ENCODE measurements at regions not wholly inside any gene's neighbourhood (a gene's known extent, or its start where the extent isn't known, plus 50 kb on each side); places are given as distances from the start of the nearest gene placed in this dataset.
A peak's percentile ranks its signal among the peaks of the same experiment; 100 is the strongest.

- no peak for DNase-seq
- ATAC-seq (ENCODE audit: poor library complexity): no peak
- intact Hi-C loops (cut with DNase I): no loop called here
Observed at GRCh38 chr4:60013464-60014184, 1186.5 kb upstream of the ADGRL3 start.

GRCh38 chr4:60016971-60017370 lies 1183.2 kb upstream of the ADGRL3 start:
- ATAC-seq (ENCODE audit: poor library complexity) (no peak), DNase-seq (no peak)
- intact Hi-C loops (cut with DNase I): no loop called here

GRCh38 chr4:60019180-60019579 lies 1180.9 kb upstream of the ADGRL3 start:
- intact Hi-C loops (cut with DNase I): no loop called here
- DNase-seq (no peak), ATAC-seq (ENCODE audit: poor library complexity) (no peak)

- DNase-seq: no peak
- intact Hi-C loops (cut with DNase I): no loop called here
- ATAC-seq (ENCODE audit: poor library complexity): peak; percentile 86
Observed at GRCh38 chr4:60019946-60020345, 1180.2 kb upstream of the ADGRL3 start.

- intact Hi-C loops (cut with DNase I): no loop called here
- DNase-seq (no peak), ATAC-seq (ENCODE audit: poor library complexity) (peak; percentile 75)
Observed at GRCh38 chr4:60020389-60020788, 1179.7 kb upstream of the ADGRL3 start.

GRCh38 chr4:60033826-60034225 lies 1166.3 kb upstream of the ADGRL3 start:
- no peak for DNase-seq
- no peak for ATAC-seq (ENCODE audit: poor library complexity)
- intact Hi-C loops (cut with DNase I): no loop called here

GRCh38 chr4:60034361-60034760 lies 1165.8 kb upstream of the ADGRL3 start:
- intact Hi-C loops (cut with DNase I): no loop called here
- no peak for DNase-seq
- ATAC-seq (ENCODE audit: poor library complexity): no peak

- DNase-seq (no peak), ATAC-seq (ENCODE audit: poor library complexity) (no peak)
- intact Hi-C loops (cut with DNase I): no loop called here
Observed at GRCh38 chr4:60039908-60040307, 1160.2 kb upstream of the ADGRL3 start.

GRCh38 chr4:60042231-60042652 lies 1157.9 kb upstream of the ADGRL3 start:
- ATAC-seq (ENCODE audit: poor library complexity) (no peak), DNase-seq (no peak)
- intact Hi-C loops (cut with DNase I): no loop called here

GRCh38 chr4:60042941-60043340 lies 1157.2 kb upstream of the ADGRL3 start:
- ATAC-seq (ENCODE audit: poor library complexity): no peak
- DNase-seq: no peak
- intact Hi-C loops (cut with DNase I): no loop called here

- intact Hi-C loops (cut with DNase I): no loop called here
- no peak for ATAC-seq (ENCODE audit: poor library complexity)
- no peak for DNase-seq
Observed at GRCh38 chr4:60078984-60079383, 1121.1 kb upstream of the ADGRL3 start.

GRCh38 chr4:60081839-60082238 lies 1118.3 kb upstream of the ADGRL3 start:
- DNase-seq (no peak), ATAC-seq (ENCODE audit: poor library complexity) (no peak)
- intact Hi-C loops (cut with DNase I): no loop called here

- DNase-seq (no peak), ATAC-seq (ENCODE audit: poor library complexity) (no peak)
- intact Hi-C loops (cut with DNase I): no loop called here
Observed at GRCh38 chr4:60088807-60089486, 1111.2 kb upstream of the ADGRL3 start.

- intact Hi-C loops (cut with DNase I): no loop called here
- ATAC-seq (ENCODE audit: poor library complexity) (no peak), DNase-seq (no peak)
Observed at GRCh38 chr4:60089546-60090273, 1110.4 kb upstream of the ADGRL3 start.

GRCh38 chr4:60096676-60097075 lies 1103.5 kb upstream of the ADGRL3 start:
- no peak for DNase-seq
- no peak for ATAC-seq (ENCODE audit: poor library complexity)
- intact Hi-C loops (cut with DNase I): no loop called here

- ATAC-seq (ENCODE audit: poor library complexity) (no peak), DNase-seq (no peak)
- intact Hi-C loops (cut with DNase I): no loop called here
Observed at GRCh38 chr4:60116592-60116991, 1083.5 kb upstream of the ADGRL3 start.

GRCh38 chr4:60117726-60118323 lies 1082.3 kb upstream of the ADGRL3 start:
- intact Hi-C loops (cut with DNase I): no loop called here
- DNase-seq (no peak), ATAC-seq (ENCODE audit: poor library complexity) (no peak)

GRCh38 chr4:60122820-60123219 lies 1077.3 kb upstream of the ADGRL3 start:
- ATAC-seq (ENCODE audit: poor library complexity) (no peak), DNase-seq (no peak)
- intact Hi-C loops (cut with DNase I): no loop called here

GRCh38 chr4:60128888-60129287 lies 1071.2 kb upstream of the ADGRL3 start:
- intact Hi-C loops (cut with DNase I): no loop called here
- DNase-seq (no peak), ATAC-seq (ENCODE audit: poor library complexity) (no peak)

GRCh38 chr4:60129740-60130139 lies 1070.4 kb upstream of the ADGRL3 start:
- intact Hi-C loops (cut with DNase I): no loop called here
- no peak for DNase-seq
- ATAC-seq (ENCODE audit: poor library complexity): no peak

Measured in Right ventricle myocardium superior (tissue), 1 donor.